G401 (cell line): ENCODE measurements at regions not wholly inside any gene's neighbourhood (a gene's known extent, or its start where the extent isn't known, plus 50 kb on each side); places are given as distances from the start of the nearest gene placed in this dataset.
A peak's percentile ranks its signal among the peaks of the same experiment; 100 is the strongest.

Source experiments
- DNase-seq: peaks from one replicate; pipeline ENCODE4 v3.0.0-alpha.2; 2015; ENCODE audit warnings: low spot score
- in situ Hi-C: cut with HindIII; loops from 2 replicates; pipeline ENCODE4 v1.10.0; 2016; ENCODE audit warnings: low sequenced_read_pairs, mixed read lengths

DNA sequence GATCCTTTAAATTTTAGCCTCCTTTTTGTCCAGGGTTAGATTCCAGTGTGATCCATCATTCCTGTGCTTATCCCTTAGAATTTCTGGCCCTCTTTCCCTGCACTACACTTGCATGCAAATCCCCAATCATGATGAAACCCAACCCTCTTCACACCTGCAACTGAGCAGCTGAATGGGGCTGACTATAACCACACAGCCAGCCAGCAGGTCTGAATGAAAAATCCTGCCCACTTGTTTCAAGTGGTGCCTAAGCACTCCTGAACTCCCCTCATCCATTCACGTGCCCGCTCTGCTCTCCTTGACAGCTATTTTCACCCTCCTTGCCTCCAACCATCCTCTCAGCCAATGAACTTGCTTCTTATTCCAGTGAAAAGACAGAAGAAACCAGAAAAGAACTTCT lies 80.5 kb upstream of the AFF3 start:
- in situ Hi-C loops, result no loop called here
- no peak for DNase-seq

DNA sequence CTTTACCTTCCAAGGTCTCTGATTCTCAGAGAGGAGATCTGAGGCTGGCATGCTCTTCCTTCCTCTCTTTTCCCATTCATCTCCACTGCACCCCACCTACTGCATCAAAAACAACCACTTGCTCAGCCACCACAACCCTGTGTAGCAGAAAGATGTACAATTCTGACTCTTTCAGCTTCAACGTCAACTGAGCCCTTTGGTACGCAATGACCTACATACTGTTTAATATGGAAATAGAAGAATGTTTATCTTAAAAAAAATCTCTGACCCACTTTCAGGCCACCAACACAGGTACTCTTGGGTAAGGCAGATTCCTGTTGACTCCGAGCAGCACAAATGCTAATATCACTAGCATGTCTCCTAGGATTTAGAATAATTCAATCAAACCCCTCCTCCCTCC lies 76.2 kb upstream of the AFF3 start:
- DNase-seq, result no peak
- in situ Hi-C loops, result no loop called here

DNA sequence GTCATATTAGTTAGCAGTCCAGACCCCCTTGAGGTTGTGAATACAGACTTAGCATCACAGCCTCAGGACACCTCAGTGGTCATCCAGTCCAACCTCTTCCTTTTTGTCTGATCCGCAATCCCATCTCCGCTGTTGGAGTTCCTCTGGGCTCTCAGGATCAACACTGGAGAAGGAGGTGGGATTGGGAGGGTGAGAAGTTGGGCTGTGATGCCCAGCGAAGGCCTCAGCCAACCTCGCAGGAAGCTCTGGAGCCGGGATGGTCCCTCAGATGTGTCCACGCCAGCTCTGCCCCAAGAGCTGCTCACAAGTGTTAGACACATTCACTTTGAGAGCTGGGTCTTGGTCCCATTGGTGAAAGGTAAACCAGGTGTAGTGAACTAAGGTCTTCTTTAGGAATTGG lies 74.9 kb upstream of the AFF3 start:
- DNase-seq, result no peak
- in situ Hi-C loops, result no loop called here

DNA sequence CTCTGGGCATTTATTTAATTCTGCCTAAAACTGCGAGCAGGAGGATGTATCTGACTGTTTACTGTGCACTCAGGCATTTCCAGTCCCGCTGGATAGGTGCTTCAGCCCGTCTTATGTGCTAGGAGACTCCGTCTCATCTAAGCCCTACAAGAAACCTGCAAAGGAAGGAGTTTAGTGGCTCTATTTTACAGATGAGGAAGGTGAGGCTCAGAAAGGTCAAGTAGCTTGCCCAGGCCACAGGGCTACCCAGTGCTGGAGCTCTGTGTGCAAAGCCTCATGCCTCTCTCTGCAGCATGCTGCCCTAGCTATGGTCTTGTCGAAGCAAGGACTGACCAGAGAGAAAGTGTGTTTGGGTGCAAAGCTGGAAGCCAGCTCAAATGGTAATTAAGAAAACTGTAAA lies 73.6 kb upstream of the AFF3 start:
- no peak for DNase-seq
- in situ Hi-C loops, result no loop called here

DNA sequence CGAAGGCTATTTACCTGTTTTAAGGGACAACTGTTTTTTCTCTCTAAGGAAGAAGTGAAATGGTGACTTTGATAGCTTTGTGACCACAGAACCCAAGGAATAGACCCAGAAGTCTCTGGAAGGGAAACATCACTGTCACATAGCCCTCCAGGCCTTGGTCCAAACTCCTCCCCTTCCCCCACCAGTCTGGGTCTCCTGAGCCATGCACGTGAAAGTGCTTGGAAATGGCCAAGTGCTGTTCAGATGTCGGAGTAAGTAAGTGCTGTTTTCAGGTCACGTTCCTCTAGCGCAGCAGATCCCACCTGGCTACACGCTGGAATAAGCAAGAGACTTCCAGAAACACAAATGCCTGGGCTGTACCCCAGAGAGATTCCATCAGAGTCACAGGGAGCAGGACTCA lies 73.0 kb upstream of the AFF3 start:
- DNase-seq, result no peak
- in situ Hi-C loops, result no loop called here

DNA sequence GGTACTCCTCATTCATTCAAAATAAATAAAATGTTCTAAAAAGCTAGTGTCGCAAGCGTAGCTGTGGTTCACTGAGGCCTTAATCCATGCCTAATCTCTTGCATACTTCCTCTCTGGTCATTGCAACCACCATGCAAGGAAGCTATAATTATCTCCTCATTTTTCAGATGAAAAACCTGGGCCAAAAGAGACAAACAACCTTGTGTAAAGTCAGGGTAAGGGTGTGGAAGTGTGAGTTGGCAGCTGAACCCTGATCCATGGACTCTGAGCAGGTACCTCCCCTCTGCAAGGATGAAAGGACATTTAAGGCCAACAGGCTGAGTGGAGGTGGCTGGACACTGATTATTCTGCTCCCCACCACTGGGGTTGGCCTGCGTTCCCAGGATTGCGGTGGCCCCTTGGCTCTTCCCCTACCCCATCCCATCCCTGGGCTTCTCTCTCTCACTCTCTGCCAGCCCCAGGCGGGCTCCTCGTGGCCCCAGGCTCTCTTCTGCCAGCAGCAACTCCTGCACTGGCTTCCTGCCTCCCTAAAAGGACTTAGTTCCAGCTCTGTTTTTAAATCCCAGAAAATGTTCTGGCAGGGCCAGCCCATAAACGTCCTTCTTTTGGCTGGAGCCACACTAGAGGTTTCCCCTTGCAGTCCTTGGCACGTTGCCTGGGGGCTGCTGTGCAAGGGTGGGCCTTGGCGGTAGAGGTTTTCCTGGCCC lies 72.0 kb upstream of the AFF3 start:
- in situ Hi-C loops, result no loop called here
- no peak for DNase-seq

DNA sequence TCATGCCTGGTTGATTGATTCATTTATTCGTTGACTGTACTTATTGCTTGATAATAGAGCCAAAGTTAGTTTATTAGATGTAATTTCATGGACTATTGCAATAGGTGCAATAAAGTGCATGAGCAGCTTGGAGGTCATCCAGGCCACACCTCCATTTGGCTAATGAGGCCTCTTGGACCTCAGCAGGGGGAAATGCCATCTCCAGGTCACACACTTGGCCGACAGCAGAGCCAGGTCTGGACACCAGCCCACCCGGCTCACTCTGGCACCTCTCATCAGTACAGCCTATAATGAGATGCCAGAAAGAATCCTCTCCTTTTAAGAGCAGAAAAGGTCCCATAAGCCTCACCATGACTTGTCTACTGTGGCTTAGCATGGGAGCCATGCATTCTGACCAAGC lies 71.2 kb upstream of the AFF3 start:
- in situ Hi-C loops, result no loop called here
- peak; percentile 93 for DNase-seq

DNA sequence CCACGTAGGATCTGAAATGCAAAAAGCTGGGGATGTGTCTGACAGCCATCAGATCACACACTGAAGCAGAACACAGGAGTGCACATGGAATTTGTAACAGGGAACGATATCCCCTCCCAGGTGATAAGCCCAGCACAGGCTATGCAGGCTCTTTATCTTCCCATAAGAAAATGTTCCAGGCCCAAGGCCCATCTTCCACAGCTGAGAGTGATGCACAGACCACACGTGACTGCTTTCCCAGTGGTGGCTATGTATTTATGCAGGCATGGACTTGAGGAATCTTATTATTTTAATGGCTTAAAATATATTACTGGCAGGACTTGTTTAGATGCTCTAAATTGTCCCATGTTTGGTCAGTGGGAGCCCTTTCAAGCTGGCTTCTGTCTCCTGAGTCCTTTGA lies 70.5 kb upstream of the AFF3 start:
- in situ Hi-C loops, result no loop called here
- no peak for DNase-seq

DNA sequence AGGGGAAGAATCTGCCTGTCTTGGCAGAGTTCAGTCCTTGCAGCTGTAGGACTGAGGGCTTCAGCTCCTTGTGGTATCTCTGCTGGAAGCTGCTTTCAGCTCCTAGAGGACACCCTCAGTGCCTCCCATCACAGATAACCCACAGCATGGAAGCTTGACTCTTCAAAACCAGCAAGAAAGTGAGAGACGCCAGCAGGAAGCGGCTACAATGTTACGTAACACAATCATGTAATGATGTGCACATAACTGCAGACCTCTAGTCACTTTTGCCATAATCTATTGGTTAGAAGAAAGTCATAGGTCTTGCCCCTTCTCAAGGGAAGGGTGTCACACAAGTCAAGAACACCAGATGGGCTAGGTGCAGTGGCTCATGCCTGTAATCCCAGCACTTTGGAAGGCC lies 69.1 kb upstream of the AFF3 start:
- no peak for DNase-seq
- in situ Hi-C loops, result no loop called here

DNA sequence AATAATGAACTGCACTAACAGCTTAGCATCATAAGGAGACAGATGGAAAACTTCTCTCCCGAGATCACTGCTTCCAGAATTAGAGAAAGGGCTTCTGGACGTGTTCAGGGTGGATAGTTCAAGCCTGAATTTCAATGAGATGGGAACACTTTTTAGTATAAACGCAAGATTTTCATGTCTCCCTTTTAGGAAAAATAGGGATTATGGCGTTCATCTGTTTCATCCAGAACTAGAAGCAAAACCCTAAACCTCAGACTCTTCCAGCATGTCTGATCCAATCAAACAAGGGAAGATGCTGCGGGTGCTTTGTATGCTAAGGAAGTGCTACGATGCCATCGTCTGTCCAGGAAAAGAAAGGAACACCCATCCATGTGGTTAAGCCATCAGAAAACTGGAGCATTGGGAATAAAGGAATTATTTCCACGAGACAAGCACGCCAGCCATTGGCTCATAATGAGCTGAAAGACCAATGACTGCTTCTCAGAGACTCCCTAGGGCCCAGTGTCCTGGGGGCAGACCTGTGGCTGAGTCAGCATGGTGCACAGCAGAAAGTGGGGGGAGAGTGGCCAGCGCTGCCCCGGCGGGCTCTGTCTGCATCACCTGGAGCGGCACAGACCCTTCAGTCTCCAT lies 65.9 kb upstream of the AFF3 start:
- peak; percentile 76 for DNase-seq
- in situ Hi-C loops, result no loop called here

DNA sequence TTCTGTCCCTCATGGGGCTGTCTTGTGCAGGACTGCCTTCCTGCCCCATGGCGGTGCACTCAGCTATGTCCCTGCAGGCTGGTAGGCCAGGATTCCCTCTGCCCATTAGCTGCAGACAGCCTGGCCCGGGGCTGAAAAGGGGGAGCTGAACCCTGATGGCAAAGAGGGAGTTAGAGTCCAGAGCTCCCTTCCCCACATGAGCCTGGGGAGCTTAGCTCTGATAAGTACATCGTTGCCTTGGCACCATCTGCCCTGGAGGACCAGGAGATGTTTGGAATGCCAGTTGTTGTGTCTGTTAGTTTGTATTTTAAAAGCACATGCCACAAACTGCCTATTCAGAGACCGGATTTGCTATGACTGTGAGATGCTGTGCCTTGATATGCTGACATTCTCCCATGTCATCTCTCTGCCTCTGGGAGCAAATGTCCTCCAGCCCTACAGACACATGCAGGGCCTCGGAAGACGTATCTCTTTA lies 65.1 kb upstream of the AFF3 start:
- in situ Hi-C loops, result no loop called here
- no peak for DNase-seq

DNA sequence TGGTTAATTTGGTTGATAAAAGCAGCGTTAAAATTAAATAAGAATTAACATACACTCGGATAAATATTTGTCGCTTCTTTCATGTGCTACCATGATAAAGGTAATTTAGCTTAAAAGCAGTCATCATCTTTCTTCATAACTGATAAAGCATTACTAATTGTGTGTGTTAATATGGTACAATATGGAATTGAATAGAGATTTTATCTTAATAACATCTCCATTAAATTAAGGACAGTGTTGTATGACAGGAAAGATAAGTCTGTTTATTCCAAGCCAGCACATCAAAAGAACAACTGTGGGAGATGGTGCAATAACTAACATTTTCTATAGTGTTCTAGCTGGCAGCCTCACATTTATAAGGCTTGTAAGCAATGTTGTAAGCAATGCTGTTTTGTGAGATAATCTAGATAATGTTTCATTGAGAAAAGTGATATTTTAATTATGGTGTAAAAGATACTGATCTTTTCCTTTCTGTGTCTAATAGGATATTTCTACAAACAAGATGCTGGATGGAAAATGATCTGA lies 64.4 kb upstream of the AFF3 start:
- no peak for DNase-seq
- in situ Hi-C loops, result no loop called here

DNA sequence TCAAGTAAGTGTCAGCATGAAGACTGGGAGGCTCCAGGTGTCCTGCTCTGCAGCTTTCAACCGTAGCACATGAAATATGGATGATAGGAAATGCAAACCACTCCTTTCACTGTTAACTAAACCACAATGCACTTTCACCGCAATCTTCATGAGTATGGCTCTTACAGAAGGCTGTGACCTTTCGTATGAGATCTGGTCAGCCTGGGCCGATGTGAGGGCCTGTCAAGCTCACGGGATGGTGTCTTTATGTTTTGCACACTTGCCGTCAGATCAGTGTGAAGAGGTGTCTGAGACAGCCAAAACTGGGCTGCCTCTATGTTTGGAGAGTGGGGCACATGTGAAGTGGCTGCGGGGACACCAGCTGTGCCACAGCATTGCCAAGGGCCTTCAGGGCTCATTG lies 62.8 kb upstream of the AFF3 start:
- no peak for DNase-seq
- in situ Hi-C loops, result no loop called here

DNA sequence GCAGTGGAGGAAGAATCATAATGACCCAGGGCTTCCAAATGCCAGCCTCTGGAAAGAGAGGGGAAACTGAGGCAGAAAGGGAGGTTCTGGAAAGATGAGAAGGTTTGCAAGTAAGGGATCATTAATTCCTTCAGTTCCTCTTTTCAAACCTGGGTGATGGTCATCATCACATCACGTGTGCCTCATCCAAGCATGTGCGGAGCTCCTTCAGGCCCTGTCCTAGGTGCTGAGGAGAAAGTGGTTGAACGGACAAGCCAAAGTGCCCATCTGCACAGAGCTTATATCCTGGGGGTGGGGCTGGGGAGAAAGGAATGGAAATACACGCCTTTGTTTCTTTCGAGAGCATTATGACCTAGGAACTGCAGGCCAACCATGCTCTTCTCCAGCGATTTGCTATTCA lies 60.2 kb upstream of the AFF3 start:
- DNase-seq, result no peak
- in situ Hi-C loops, result no loop called here

DNA sequence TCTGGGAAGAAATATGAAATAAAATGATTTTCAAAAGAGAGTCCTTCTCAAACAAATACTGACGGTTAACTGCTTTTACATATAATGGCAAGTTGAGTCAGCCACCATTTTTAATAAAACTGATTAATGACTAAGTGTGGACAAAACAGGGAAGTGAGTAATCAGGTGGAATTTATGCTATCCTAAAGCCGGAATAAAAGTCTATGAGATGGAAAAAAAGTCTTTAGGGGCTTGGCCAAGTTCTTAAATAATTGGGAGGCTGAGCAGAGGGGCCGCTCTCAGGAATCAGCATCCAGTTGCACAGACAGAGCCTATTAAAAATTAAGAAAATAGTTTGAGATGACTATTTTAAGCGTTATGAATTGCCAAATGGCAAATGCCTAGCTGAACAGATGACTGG lies 58.6 kb upstream of the AFF3 start:
- in situ Hi-C loops, result no loop called here

DNA sequence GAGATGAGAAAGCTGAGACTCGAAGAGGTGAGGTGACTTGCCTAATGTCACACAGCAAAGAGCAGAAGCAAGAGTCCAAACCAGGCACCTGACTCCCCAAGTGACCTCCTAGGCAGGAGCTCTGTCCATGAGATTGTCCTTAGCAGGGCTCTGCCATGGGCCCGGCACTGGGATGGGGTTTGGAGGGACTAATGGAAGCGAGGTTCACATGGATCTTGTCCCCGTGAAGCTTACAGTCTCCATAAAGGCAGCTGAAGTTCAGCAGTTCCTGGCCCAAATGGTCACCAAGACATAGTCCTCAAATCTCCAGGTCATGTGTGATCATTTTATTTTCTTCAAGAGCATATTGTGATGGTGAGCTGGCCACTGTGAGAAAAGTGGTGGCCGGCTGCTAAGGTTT lies 57.0 kb upstream of the AFF3 start:
- no peak for DNase-seq
- in situ Hi-C loops, result no loop called here

More for the DNA sequence above, 58.6 kb upstream of the AFF3 start:
- DNase-seq, result no peak

DNA sequence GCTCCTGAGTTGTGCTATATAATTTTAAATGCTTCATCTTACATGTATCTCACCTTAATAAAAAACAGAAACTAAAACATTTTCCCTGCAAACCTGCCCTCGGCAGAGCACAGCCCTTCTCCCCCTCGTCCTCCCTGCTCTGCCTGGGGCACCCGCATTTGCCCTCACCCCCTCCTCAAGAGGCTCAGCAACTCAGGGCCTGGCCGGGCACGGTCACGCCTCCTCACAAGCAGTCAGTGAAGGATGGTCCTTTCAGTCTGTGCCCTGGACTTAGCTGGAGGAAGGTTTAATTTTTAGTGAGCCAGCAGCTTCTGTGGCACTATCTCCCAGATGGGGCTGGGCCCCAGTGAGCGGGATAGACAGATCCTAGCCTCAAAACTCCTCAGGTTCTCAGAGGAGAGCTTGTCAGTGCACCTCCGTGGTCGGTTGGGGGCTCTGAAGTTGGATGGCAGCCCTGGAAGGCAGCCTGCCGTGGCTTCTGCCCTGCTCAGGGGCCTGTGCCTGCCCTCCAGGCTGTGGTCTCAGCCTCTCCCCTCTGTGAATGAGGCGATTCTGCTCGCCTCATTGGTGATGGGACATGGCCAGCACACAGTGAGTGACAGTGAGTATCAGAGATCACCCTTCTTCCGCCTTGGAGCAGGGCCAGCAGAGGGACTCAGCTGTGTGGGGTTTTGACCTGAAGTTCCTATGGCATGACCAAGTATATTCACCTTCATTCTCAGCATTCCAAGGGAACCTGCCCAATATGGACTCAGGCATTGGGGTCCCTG lies 56.3 kb upstream of the AFF3 start:
- in situ Hi-C loops, result no loop called here
- DNase-seq, result no peak

DNA sequence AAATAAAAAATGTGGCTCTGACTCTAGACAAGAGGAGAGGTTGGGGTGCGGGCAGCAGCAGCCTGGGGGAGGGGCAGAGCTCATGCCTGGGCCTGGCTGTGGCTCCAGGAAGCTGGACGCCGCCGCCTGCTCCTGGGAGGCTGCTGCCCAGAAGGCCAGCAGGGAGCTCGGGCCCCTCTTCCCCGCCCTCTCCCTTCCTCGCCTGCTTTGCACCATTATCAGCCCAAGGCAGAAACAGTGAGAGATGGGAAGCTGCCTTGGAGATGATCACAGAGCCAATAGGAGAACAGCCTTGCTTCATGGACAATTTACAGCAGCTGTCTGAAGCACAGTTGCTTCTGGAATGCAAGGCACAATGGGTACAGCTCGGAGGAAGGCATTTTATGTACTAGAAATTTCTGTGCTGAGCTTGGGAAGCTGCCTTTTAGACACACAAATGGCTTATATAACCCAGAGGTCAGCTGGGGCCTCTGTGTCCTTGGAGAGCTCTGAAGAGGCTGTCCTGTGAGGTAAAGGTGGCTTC lies 55.3 kb upstream of the AFF3 start:
- in situ Hi-C loops, result no loop called here
- peak; percentile 75 for DNase-seq

DNA sequence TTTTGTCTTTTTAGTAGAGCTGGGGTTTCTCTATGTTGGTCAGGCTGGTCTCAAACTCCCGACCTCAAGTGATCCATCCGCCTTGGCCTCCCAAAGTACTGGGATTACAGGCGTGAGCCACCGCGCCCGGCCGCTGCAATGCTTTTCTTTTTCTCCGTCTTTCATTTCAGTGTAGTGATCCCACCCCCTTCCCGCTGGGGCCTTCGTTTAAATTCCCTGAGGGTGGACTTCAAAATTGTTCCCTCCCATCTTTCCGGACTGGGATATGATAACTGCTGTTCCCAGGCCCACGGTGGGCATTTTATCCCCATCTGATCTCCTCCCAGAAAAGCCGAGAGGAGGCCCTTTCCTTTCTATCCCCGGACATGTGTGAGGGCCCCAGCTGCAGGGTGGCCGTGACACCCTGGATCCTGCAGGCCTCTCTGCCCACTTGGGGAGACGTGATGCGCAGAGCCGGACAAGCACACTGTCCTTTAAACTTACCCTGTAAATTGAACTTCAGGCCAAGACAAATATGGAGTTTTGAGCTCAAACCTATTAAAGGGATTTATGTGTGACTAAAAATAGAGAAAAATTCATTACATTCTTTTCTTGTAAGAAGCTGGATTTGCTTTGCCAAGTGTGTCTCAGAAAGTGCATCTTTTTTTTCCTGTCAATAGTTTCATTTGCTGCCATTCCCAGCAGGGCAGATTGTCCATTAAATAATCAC lies 54.5 kb upstream of the AFF3 start:
- in situ Hi-C loops, result no loop called here
- DNase-seq, result no peak
